WERI-Rb-1 (cell line): ENCODE measurements at regions not wholly inside any gene's neighbourhood (a gene's known extent, or its start where the extent isn't known, plus 50 kb on each side); places are given as distances from the start of the nearest gene placed in this dataset.

Source experiments
- DNase-seq: peaks from one replicate; pipeline ENCODE4 v3.0.0-alpha.2; 2020
- H3K27ac ChIP-seq: fragments of 250-450 bp; sonication (Bioruptor Pico); 2 replicates; pipeline ENCODE4 v1.5.1; 2020; ENCODE audit warnings: mild to moderate bottlenecking, moderate library complexity
- H3K27me3 ChIP-seq: fragments of 250-450 bp; sonication (Bioruptor Pico); 2 replicates; pipeline ENCODE4 v1.5.1; 2021; ENCODE audit warnings: mild to moderate bottlenecking, low read depth, moderate library complexity; ENCODE audit not compliant: insufficient read depth, severe bottlenecking
- H3K36me3 ChIP-seq: fragments of 250-450 bp; sonication (Bioruptor Pico); 2 replicates; pipeline ENCODE4 v1.5.1; 2020; ENCODE audit warnings: mild to moderate bottlenecking, moderate library complexity
- H3K4me3 ChIP-seq: 2 replicates; pipeline ENCODE4 v1.5.1; 2011; ENCODE audit warnings: low read depth, mild to moderate bottlenecking, control low read depth, low read length
- H3K9me3 ChIP-seq: fragments of 250-450 bp; sonication (Bioruptor Pico); 2 replicates; pipeline ENCODE4 v1.5.1; 2021; ENCODE audit warnings: mild to moderate bottlenecking, moderate library complexity; ENCODE audit not compliant: severe bottlenecking
- CTCF ChIP-seq: IDR thresholded peaks from 2 replicates; pipeline ENCODE4 v1.5.1; 2011; ENCODE audit warnings: low read depth, mild to moderate bottlenecking, control low read depth, inconsistent platforms, low read length

DNA sequence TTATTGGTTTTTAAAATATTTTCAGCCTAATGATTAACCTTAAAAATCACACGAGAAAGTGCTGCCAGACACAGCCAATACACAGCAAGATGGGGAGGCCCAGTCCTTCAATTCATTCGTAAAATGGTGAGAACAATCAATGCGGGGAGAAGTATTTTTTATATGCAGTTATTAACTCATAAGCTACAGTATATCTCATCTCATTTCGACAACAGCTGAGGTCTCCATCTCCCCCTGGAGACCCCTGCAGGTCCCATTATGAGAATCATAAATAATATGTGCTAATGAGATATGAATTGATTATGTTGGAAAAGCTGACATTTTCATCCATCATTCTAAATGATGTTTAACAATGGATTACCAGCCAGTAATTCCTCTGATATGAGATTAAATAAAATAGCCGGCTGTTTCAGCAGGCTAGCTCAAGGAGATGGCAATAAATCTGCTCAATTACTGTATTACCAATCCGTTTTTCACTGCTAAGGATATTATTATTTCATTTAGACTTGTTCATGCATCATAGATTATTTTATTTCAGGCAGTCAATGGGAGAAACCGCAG, 535.8 kb downstream of the GALR1 start:
- no peak overlapping the region for H3K27ac ChIP-seq
- H3K36me3 ChIP-seq: no peaks in the 10 kb centered on the region
- H3K4me3 ChIP-seq: no peak overlapping the region
- no peak for TF ChIP-seq CTCF
- DNase-seq: no peak
- no peaks in the 10 kb centered on the region for H3K27me3 ChIP-seq
- no peaks in the 10 kb centered on the region for H3K9me3 ChIP-seq

DNA sequence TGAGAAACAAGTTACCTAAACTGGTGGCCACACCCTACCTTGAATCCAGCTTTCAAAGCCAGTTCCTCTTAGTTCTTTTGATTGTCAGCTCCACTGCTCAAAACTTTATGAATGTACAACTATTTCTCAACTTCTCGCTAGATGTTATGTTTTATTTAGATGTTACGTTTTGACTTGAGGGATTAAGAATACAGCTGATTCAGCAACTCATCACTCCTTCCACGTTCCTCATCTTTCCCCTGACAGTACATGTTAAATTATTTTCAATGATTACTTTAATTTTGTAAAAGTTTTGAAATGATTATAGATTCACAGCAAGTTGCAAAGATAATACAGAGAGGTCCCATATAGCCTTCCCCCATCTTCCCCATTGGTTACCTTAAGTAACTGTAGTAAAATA, 553.4 kb downstream of the GALR1 start:
- Histone ChIP-seq H3K4me3 (no peak overlapping the region), H3K36me3 (no peaks in the 10 kb centered on the region), H3K9me3 (no peaks in the 10 kb centered on the region), H3K27me3 (no peaks in the 10 kb centered on the region), H3K27ac (no peak overlapping the region)
- TF ChIP-seq CTCF: no peak
- no peak for DNase-seq

DNA sequence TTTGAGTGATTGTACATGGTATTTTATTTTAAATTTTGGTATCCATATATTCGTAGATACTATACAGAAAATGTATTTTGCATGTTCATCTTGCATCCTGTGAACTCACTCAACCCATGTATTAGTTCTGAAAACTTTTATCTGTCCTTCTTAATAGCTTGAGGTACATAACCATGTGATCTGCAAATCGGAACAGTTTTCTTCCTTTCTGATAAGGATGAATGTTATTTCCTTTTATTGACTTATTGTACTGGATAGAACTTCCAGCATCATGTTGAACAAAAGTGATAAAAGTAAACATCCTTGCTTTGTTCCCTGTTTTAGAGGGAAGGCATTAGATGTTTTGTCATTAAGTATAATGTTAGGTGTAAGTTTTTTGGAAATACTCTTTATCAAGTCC, 554.7 kb downstream of the GALR1 start:
- DNase-seq: no peak
- TF ChIP-seq CTCF: no peak
- Histone ChIP-seq H3K36me3 (no peaks in the 10 kb centered on the region), H3K9me3 (no peaks in the 10 kb centered on the region), H3K27ac (no peak overlapping the region), H3K4me3 (no peak overlapping the region), H3K27me3 (no peaks in the 10 kb centered on the region)

GRCh38 chr18:77807650-77808049, 558.0 kb downstream of the GALR1 start:
- Histone ChIP-seq H3K4me3 (no peak overlapping the region), H3K9me3 (no peaks in the 10 kb centered on the region), H3K27ac (no peak overlapping the region), H3K36me3 (no peaks in the 10 kb centered on the region), H3K27me3 (no peaks in the 10 kb centered on the region)
- DNase-seq: no peak
- no peak for TF ChIP-seq CTCF

- no peak overlapping the region for H3K27ac ChIP-seq
- H3K27me3 ChIP-seq: no peaks in the 10 kb centered on the region
- H3K36me3 ChIP-seq: no peaks in the 10 kb centered on the region
- no peaks in the 10 kb centered on the region for H3K9me3 ChIP-seq
- no peak for DNase-seq
- no peak overlapping the region for H3K4me3 ChIP-seq
- TF ChIP-seq CTCF: no peak
Measured at GRCh38 chr18:77811503-77811902, 561.9 kb downstream of the GALR1 start.

DNA sequence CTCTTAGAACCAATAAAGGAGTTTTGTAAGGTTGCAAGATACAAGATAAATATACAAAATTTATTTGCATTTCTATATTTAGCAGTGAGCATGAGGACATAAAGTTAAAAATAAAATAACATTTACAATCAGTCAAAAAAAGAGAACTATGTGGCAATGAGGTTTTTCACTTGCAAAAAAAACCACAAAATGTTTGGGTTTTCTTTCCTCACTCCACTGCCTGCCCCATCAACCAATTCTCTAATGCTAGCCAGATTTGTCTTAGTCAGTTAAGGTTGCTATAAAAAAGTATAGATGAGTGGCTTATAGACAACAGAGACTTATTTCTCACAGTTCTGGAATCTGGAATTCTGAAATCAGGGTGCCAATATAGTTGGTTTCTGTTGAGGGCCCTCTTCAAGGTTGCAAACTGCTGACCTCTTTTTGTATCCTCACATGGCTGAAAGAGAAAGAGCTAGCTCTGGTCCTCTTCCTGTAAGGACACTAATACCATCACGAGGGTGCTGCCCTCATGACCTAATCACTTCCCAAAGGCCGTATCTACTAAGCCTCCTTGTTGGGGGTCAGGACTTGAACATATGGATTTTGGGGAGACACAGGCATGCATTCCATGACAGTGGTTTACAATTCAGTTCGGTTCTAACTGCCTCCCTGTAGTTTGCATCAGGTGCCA, 566.2 kb downstream of the GALR1 start:
- H3K27me3 ChIP-seq: no peaks in the 10 kb centered on the region
- DNase-seq: no peak
- no peaks in the 10 kb centered on the region for H3K36me3 ChIP-seq
- TF ChIP-seq CTCF: no peak
- H3K27ac ChIP-seq: no peak overlapping the region
- no peaks in the 10 kb centered on the region for H3K9me3 ChIP-seq
- no peak overlapping the region for H3K4me3 ChIP-seq
